Activated T-cell treated with anti-CD3 and anti-CD28 coated beads, Interleukin-2, amount 50 U/mL, for 24 hours (primary cell): ENCODE measurements at regions not wholly inside any gene's neighbourhood (a gene's known extent, or its start where the extent isn't known, plus 50 kb on each side); places are given as distances from the start of the nearest gene placed in this dataset.

Source experiments
- DNase-seq: peaks from one replicate; pipeline ENCODE4 v3.0.0-alpha.2; 2020
- H3K27ac Mint-ChIP-seq: 2 replicates; pipeline ENCODE4 v1.8.0; 2020; ENCODE audit warnings: mild to moderate bottlenecking, mixed read lengths
- H3K27me3 Mint-ChIP-seq: 2 replicates; pipeline ENCODE4 v1.8.0; 2020; ENCODE audit warnings: mixed read lengths
- H3K36me3 Mint-ChIP-seq: 2 replicates; pipeline ENCODE4 v1.8.0; 2020; ENCODE audit warnings: low read depth, mixed read lengths
- H3K4me1 Mint-ChIP-seq: 2 replicates; pipeline ENCODE4 v1.8.0; 2020; ENCODE audit warnings: low read depth, mixed read lengths
- H3K4me3 Mint-ChIP-seq: 2 replicates; pipeline ENCODE4 v1.8.0; 2020; ENCODE audit warnings: mild to moderate bottlenecking, moderate library complexity, mixed read lengths
- H3K9me3 Mint-ChIP-seq: 2 replicates; pipeline ENCODE4 v1.8.0; 2020; ENCODE audit warnings: mixed read lengths

DNA sequence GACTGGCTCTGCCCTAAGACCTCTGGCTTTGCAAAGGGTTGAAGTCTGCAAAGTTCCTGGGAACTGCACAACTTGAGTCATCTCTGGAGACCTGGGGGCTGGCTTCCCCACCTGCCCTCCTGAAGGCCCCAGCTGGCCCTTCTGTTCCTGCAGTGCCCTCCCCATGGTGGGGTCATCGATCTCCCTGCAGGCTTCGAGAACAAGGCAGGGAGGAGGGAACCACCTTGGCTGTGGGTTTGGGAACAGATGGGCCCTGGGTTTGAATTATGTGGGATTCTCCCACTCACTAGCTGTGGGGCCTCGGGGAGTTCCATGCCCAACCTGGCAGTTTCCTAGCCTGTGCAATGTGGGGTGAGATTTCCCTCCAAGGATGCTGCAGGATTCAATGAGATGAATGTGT lies 310.2 kb downstream of the PTPRU start:
- DNase-seq: no peak
- no peaks in the 10 kb centered on the region for H3K36me3 Mint-ChIP-seq
- H3K4me3 Mint-ChIP-seq: no peak overlapping the region
- no peaks in the 10 kb centered on the region for H3K9me3 Mint-ChIP-seq
- no peaks in the 10 kb centered on the region for H3K4me1 Mint-ChIP-seq
- no peak overlapping the region for H3K27ac Mint-ChIP-seq
- peaks cover 3% of the 10 kb centered on the region for H3K27me3 Mint-ChIP-seq

DNA sequence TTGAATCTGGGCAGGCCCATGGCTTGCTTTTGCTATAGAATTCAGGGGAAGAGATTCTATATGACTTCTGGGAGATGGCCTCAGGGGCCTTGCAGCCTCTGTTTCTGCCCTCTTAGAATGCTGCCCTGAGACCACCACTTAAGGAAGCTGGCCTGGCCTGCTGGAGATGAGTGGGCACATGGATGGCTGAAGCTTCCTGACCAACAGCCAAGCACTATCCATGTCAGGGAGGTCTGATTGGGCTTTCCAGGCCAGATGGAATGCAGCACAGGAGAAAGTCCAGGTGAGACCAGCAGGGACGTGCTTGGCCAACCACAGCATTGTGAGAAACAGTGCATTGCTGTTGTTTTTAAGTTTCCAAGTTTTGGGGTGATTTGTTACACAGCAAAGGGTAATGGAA lies 308.1 kb downstream of the PTPRU start:
- H3K27me3 Mint-ChIP-seq: peaks cover 3% of the 10 kb centered on the region

DNA sequence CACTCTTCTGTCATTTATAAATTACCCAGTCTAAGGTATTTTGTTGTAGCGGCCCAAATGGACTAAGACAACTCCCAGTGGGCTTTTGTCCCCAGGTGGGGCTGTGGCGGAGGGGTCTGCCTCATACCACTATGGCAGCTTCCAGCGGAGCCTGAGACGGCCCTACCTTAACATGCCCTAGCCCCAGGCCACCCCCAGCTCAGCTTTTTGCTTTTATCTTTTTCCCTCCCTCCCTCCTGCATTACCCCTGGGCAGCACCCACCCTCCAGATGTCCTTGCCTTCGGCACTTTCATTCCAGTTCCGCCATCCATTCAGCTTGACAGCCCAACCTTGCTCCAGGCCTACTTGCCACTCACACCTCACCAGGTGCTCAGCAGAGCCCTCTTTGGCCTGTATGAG lies 307.3 kb downstream of the PTPRU start:
- Mint-ChIP-seq H3K27me3 (no peaks in the 10 kb centered on the region), H3K4me1 (no peaks in the 10 kb centered on the region), H3K27ac (no peak overlapping the region), H3K9me3 (no peaks in the 10 kb centered on the region), H3K4me3 (no peak overlapping the region), H3K36me3 (no peaks in the 10 kb centered on the region)
- DNase-seq: no peak

More for the DNA sequence above, 308.1 kb downstream of the PTPRU start:
- Mint-ChIP-seq H3K27ac (no peak overlapping the region), H3K36me3 (no peaks in the 10 kb centered on the region), H3K4me1 (no peaks in the 10 kb centered on the region), H3K9me3 (no peaks in the 10 kb centered on the region), H3K4me3 (no peak overlapping the region)
- DNase-seq: no peak

DNA sequence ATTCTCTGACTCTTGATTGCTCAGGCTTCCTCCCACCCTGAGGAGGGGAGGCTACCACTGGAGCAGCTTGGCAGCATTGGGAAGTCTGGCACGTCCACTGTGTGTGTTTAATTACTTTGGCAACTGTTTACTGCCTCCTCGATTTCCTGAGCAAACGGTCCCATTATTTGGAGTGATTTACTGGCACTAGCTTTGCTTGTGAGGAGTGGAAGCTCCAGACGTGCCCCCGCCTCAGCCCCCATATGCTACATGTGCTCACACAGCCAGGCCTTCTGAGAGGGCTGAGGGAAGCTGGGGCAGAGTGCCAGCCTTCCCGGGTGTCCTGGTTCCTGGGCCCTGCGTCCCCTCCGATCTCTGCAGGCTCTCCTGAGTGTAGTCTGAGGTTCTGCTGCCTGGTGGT lies 306.2 kb downstream of the PTPRU start:
- Mint-ChIP-seq H3K4me3 (no peak overlapping the region), H3K27ac (no peak overlapping the region), H3K4me1 (no peaks in the 10 kb centered on the region), H3K27me3 (no peaks in the 10 kb centered on the region), H3K9me3 (no peaks in the 10 kb centered on the region), H3K36me3 (no peaks in the 10 kb centered on the region)
- DNase-seq: no peak

DNA sequence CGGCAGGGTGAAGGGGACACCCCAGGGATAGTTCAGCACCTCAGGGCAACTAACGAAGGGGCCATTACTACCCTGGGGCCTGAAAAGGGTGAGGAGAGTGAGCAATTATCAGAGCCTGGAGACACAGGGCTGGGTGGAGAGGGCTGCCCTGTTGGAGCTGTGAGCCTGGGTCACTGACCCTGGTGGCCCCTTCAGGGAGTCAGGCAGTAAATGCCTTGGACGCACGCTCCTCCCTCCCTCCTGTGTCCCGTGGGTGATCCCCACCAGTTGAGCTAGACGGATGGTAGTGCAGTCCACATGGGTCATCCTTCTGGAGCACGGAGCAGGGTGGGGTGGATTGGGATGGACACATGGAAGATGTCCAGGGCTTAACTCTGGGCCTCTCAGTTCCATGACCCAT lies 305.3 kb downstream of the PTPRU start:
- no peaks in the 10 kb centered on the region for H3K27me3 Mint-ChIP-seq
- no peak overlapping the region for H3K27ac Mint-ChIP-seq
- H3K36me3 Mint-ChIP-seq: no peaks in the 10 kb centered on the region
- no peaks in the 10 kb centered on the region for H3K9me3 Mint-ChIP-seq
- no peak overlapping the region for H3K4me3 Mint-ChIP-seq
- DNase-seq: no peak
- H3K4me1 Mint-ChIP-seq: no peaks in the 10 kb centered on the region

DNA sequence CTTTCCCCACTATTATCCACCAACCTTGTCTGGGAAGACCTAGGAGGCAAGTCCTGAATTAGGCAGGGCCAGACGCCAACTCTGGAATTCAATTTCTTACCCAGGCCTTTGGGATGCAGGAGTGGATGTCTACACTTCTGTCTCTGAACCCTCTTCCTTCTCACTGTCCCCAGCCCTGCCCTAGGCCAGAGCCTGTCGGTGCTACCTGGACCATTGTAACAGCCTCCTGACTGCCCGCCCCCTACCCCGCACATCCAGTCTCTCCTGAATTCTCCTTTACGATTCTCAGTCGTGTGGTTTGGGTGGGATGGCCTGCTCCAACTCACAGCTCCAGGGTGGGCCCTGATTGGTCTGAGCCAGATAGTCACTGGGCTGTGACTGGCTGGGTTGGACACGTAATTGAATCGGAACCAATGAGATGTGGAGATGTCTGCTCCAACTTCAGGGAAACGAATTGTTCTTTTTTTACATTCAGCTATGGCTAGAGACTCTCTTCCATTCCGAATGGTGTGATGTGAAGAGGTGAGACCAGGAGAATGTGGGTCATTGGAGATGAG lies 304.6 kb downstream of the PTPRU start:
- Mint-ChIP-seq H3K9me3 (no peaks in the 10 kb centered on the region), H3K4me1 (no peaks in the 10 kb centered on the region), H3K36me3 (no peaks in the 10 kb centered on the region), H3K27ac (no peak overlapping the region), H3K4me3 (no peak overlapping the region), H3K27me3 (no peaks in the 10 kb centered on the region)
- DNase-seq: no peak

DNA sequence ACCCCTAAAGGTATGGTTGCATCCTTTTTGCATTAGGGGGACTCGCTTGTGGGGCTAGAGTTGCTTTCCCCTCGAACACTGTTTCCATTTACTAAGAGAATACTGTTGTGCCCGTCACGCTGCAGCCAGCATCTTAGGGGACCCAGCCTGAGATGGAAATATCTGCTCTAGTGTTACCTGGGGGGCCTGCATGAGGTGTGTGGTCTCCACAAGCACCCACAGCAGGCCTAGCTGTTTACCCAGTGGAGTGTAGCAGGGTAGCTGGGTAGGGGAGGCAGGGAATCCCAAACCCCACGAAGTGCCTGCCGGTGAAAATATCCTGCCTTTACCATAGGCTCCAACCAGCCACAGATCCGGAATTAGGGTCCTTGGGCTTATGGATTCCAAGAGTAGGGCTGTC lies 303.6 kb downstream of the PTPRU start:
- Mint-ChIP-seq H3K4me1 (no peaks in the 10 kb centered on the region), H3K27ac (no peak overlapping the region), H3K36me3 (no peaks in the 10 kb centered on the region), H3K27me3 (no peaks in the 10 kb centered on the region), H3K4me3 (no peak overlapping the region), H3K9me3 (no peaks in the 10 kb centered on the region)
- no peak for DNase-seq

DNA sequence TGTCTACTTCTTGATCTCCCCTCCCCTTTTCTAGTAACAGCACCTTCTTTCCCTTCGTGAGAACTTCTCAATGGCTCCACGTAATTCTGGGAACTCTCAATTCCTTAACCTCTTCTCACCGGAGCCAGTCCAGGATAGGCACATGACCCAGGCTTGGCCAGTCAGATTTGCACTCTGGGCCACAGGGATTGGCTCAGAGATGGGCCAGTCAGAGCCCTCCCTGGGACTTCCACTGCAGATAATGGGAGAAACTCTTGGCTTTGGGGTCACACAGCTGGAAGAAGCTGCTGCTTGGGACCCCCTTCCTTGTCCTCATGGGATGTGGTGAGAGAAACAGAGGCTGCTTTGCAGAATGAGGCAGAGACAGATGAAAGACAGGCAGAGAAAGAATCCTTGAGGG lies 302.3 kb downstream of the PTPRU start:
- DNase-seq: no peak
- no peaks in the 10 kb centered on the region for H3K27me3 Mint-ChIP-seq
- no peaks in the 10 kb centered on the region for H3K4me1 Mint-ChIP-seq
- H3K4me3 Mint-ChIP-seq: no peak overlapping the region
- peaks cover 3% of the 10 kb centered on the region for H3K9me3 Mint-ChIP-seq
- H3K36me3 Mint-ChIP-seq: no peaks in the 10 kb centered on the region
- H3K27ac Mint-ChIP-seq: no peak overlapping the region

DNA sequence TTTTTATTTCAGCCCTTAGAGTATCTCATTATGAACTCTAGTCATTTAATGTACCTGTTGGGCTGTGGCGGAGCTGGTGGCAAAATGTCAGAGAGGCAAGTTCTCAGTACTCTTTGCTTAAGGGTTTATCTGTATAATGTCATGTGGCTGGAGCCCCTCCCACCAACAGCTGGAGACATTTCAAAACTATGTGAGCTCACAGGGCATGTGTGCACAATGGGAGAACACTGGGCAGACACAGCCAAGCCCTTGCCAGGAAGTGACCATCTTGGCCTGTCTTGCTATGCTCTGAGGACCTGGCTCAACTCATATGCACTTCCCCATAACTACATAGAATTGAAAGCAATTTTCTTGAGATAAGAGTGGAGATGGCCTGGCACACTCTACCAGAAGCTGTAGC lies 296.4 kb downstream of the PTPRU start:
- Mint-ChIP-seq H3K4me1 (no peaks in the 10 kb centered on the region), H3K36me3 (no peaks in the 10 kb centered on the region), H3K27me3 (peaks cover 8% of the 10 kb centered on the region), H3K4me3 (no peak overlapping the region), H3K27ac (no peak overlapping the region), H3K9me3 (peaks cover 21% of the 10 kb centered on the region)
- no peak for DNase-seq

DNA sequence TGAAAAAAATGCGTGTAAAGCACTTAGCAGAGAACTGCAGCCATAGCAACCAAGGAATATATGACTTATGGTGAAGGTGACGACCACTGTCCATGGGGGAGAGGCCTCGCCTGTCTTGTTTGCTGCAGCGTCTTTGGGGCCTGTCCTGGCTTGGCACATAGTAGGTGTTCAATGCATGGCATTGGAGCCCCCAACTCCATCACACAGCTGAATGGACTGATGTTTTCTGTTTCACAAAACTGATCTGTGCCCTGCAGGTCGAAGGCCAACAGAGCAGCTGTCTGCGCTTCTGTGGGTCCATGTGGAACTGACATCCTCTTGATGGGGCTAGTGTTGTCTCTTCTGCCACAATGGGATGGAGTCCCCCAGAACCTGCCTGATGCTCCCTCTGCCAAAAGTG lies 296.0 kb downstream of the PTPRU start:
- DNase-seq: no peak
- Mint-ChIP-seq H3K36me3 (no peaks in the 10 kb centered on the region), H3K27me3 (peaks cover 13% of the 10 kb centered on the region), H3K4me1 (no peaks in the 10 kb centered on the region), H3K9me3 (peaks cover 21% of the 10 kb centered on the region), H3K4me3 (no peak overlapping the region), H3K27ac (no peak overlapping the region)

DNA sequence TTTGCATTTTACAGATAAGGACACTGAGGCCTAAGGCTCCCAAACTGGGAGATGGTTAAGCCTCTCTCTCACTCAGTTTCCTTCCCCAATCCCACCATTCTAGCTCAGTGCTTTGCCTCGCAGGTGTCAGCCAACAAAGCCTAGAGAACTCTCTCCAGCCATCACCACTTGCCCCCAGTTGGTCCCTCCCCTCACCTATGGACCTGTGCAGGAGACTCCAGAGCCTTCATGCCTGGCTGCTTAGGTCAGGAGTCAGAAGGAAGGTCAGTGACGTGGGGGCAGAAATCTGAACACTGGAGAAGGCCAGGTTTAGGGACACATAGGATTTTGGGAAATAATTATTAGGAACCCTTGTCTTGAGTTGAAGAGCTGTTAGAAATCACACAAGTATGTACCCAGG lies 295.3 kb downstream of the PTPRU start:
- Mint-ChIP-seq H3K27ac (no peak overlapping the region), H3K4me1 (no peaks in the 10 kb centered on the region), H3K36me3 (no peaks in the 10 kb centered on the region), H3K27me3 (peaks cover 20% of the 10 kb centered on the region), H3K9me3 (peaks cover 21% of the 10 kb centered on the region), H3K4me3 (no peak overlapping the region)
- DNase-seq: no peak

DNA sequence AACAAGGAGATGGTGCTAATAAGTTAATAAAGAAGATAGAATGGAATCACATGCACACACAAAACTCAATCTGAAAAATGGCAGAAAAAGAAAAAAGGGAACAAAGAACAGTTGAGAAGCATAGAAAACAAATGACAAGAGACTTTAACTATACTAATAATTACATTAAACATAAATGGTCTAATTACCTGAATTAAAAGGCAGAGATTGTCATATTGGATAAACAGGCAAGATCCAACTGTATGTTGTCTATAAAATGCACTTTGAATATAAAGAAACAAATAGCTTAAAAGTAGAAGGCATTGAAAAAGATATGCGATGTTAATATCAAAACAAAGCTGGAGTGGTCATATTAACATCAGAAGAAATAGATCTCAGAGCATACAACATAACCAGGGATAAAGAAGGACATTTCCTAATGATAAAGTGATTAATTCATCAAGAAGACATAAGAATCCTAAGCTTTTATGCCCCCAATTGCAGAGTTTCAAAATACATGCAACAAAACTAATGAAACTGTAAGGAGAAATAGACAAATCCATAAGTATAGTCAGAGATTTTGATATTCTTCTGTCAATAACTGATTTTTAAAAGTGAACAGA lies 293.5 kb downstream of the PTPRU start:
- Mint-ChIP-seq H3K36me3 (no peaks in the 10 kb centered on the region), H3K27ac (no peak overlapping the region), H3K4me1 (no peaks in the 10 kb centered on the region), H3K9me3 (peaks cover 21% of the 10 kb centered on the region), H3K27me3 (peaks cover 30% of the 10 kb centered on the region), H3K4me3 (no peak overlapping the region)
- DNase-seq: no peak

DNA sequence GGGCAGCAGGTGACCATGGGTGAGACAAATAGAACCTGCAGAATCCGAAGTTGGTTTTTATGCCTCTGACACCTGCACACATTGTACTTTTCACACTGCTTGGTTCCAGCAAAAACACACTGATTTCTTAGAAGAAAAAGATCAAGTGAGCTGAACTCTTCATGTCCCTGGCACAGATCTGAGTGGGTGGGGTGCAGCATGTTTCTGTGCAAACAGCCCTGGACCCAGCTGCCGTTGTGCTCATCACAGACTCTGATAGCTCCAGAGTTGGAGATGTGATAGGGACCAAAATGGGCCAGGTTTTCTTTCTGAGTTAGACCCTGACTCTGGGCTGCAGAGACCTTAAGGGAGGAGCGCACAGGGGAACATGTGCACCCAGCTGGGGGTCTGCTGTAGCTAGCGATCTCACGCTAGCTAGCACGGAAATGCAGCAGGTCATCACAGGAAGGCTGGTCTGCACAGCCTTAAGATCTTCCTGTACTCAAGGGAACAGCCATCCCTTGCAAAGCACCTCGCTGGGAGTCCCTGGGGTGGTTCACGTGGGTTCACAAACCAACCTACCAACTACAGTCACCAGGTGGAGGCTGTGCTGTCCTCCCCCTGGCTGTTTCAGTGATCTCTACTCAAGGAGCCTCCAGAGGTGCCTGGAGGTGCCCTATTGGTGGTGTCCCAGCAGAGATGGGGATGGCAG lies 291.1 kb downstream of the PTPRU start:
- no peaks in the 10 kb centered on the region for H3K4me1 Mint-ChIP-seq
- H3K9me3 Mint-ChIP-seq: peaks cover 18% of the 10 kb centered on the region
- H3K36me3 Mint-ChIP-seq: no peaks in the 10 kb centered on the region
- H3K27ac Mint-ChIP-seq: no peak overlapping the region
- H3K27me3 Mint-ChIP-seq: peaks cover 33% of the 10 kb centered on the region
- no peak overlapping the region for H3K4me3 Mint-ChIP-seq
- no peak for DNase-seq

DNA sequence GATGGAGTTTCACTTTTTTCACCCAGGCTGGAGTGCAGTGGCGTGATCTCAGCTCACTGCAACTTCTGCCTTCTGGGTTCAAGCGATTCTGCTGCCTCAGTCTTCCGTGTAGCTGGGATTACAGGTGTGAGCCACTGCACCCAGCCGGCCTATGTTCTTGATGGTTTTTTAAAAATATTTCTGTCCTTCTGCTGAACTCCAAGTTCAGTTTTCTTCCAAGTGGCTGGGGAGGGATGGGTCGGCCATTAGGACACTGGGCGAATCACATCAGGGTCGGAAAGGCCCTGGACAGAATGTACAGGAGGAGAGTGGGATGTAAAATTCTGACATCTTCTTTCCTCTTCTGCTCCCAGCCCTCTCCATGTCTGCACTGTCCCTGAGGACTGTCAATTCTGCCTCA lies 289.6 kb downstream of the PTPRU start:
- H3K4me1 Mint-ChIP-seq: no peaks in the 10 kb centered on the region
- H3K9me3 Mint-ChIP-seq: peaks cover 18% of the 10 kb centered on the region
- DNase-seq: no peak
- no peaks in the 10 kb centered on the region for H3K36me3 Mint-ChIP-seq
- H3K27me3 Mint-ChIP-seq: peaks cover 34% of the 10 kb centered on the region
- no peak overlapping the region for H3K4me3 Mint-ChIP-seq
- H3K27ac Mint-ChIP-seq: no peak overlapping the region

DNA sequence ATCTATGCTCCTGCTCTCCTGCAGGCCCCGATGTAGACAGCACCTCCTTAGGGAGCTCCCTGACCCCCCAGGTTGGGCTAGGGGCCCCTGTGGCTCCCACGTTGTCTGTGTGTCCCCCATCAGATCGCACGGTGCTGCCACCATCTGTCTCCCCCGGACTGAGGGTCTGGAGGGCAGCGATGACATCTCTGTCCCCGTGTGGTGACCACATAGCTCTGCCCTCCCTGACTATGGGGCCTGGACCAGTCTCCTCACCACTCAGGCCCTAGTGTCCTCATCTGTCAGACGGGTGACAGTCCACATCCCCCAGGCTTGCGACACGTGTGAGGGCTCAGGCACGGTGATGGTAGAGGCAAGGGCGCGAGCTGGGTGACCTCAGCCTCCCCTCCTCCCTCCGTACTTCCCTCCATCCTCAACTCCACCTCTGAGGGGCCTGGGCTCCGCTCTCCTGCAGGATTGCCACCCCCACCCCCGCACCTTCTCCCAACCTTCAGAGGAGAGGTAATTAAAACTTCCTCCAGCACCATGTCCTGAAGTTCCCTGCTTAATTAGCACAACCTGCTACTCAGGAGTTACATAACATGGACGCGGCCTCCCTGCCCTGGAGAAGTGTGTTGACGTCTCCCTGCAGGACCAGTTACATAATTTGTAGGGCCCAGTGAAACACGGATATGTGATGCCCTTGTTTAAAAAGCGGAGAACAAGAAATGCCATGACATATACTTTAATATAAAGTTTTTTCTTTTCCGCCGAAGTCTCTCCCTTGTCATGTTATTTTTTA lies 288.2 kb downstream of the PTPRU start:
- Mint-ChIP-seq H3K27me3 (peaks cover 39% of the 10 kb centered on the region), H3K4me1 (no peaks in the 10 kb centered on the region), H3K27ac (no peak overlapping the region), H3K9me3 (peaks cover 10% of the 10 kb centered on the region), H3K36me3 (no peaks in the 10 kb centered on the region), H3K4me3 (no peak overlapping the region)
- DNase-seq: no peak
